Left forelimb (tissue), 1 donor: ENCODE measurements at regions not wholly inside any gene's neighbourhood (a gene's known extent, or its start where the extent isn't known, plus 50 kb on each side); places are given as distances from the start of the nearest gene placed in this dataset.

Source experiments
- DNase-seq: peaks from one replicate; pipeline ENCODE4 v3.0.0-alpha.2; 2018; ENCODE audit warnings: low spot score

GRCh38 chr2:221102896-221103688 lies 469.0 kb downstream of the EPHA4 start:
- no peak for DNase-seq

DNA sequence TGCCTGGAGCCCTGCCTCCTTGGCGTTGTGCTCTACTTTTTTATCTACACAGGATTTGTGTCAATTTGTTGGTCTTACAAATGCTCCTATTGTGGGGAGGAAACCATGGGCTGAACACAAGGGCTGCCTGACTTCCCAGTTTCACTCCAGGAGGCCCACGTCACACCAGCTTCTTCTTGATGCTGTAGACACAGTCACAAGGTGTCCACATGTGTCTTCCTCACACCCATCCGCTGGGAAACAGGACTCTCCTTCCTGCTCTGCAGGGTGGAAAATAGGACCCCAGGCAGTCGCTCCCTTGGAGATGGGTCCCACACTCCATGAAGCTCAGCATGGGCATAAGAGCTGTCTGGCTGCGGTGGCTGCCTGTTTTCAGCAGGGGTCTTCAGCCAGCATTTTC lies 468.2 kb downstream of the EPHA4 start:
- DNase-seq: no peak

- DNase-seq: peak; percentile 79
Measured at GRCh38 chr2:221104361-221104811, 467.7 kb downstream of the EPHA4 start.

GRCh38 chr2:221106241-221106640 lies 465.9 kb downstream of the EPHA4 start:
- no peak for DNase-seq

DNA sequence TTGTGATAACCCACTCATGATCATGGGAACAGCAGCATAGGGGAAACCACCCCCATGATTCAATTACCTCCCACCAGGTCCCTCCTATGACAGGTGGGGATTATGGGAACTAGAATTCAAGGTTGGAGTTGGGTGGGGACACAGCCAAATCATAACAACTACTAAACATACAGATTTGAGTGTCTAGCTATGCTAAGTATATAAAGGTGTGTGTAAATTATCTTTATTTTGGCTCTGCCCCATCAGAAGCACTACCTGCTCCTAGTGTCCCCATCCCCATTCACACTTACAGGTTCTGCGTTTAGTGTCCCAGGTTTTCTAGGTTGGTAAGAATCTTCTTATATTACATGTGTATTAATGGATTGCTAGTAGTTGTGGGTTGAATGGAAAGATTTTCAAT lies 464.7 kb downstream of the EPHA4 start:
- DNase-seq: no peak

- DNase-seq: no peak
Measured at GRCh38 chr2:221109552-221109951, 462.6 kb downstream of the EPHA4 start.

GRCh38 chr2:221111739-221112138 lies 460.4 kb downstream of the EPHA4 start:
- no peak for DNase-seq

DNA sequence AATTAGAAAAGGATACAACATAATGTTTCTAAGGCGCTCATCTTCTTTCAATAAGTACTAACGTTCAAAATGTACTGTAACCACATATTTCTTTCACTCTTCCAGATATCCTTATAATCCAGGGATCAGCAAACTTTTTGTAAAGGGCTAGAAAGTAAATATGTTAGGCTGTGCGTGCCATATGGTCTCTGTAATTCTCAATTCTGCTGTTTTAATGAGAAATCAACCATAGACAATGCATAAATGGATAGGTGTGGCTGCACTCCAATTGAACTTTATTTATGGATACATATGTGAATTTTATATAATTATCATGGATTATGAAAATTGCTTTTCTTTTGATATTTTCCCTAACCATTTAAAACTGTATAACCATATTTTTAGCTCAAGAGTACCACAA lies 459.4 kb downstream of the EPHA4 start:
- DNase-seq: no peak

DNA sequence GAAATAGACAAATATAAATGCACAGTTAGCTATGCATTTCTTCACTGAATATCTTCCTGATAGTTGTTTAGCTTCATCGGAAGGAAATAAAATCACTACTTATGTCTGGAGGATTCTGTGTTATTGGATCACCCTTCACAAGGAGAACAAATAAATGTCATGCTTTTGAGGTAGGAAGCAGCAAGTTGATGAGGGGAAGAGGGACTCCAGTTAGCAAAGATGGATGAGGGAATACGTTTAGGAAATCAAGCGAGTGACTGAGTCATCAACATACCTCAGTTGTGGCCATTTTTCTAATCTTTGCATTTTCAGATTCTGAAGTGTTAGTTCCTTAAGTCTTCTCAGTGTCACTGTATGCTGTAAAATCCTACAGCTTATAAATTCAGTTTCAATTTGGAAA lies 456.2 kb downstream of the EPHA4 start:
- DNase-seq: no peak

DNA sequence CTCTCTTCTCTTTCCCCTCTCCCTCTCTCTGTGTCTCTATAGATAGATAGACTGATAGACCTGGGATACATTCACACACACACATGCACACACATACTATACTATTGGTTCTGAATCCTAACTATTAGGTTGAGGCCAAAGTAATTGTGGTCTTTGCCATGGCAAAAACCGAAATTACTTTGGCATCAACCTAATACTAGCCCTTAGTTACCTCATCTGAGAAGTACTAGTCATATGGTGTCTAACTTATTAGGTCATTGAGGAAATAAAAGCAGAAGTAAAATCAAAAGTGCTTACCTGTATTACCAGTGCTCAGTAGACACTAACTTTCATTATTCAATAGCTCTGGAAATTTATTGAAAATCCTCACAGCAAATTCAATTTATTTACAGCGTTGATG lies 451.5 kb downstream of the EPHA4 start:
- no peak for DNase-seq

- DNase-seq: no peak
Measured at GRCh38 chr2:221123396-221123795, 448.7 kb downstream of the EPHA4 start.

GRCh38 chr2:221124532-221125240 lies 447.4 kb downstream of the EPHA4 start:
- DNase-seq: no peak

DNA sequence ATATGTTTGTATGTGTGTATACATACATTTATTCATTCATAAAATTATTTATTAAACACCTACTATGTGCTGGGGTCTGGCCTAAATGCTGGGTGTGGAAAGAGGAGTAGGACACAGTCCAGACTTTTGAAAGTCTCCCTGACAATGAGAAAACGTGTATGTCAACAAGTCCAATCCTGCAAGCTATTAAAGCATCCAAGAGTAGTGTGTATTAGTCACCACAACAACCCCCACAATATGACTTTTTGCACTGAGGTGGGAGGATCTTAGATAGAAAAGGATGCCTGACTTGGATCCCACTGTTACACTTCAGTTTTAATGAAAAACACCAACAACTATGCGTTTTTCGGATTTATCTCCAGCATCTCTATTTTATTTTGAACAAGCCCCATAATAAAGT lies 446.4 kb downstream of the EPHA4 start:
- DNase-seq: no peak

GRCh38 chr2:221129657-221130056 lies 442.4 kb downstream of the EPHA4 start:
- DNase-seq: no peak

DNA sequence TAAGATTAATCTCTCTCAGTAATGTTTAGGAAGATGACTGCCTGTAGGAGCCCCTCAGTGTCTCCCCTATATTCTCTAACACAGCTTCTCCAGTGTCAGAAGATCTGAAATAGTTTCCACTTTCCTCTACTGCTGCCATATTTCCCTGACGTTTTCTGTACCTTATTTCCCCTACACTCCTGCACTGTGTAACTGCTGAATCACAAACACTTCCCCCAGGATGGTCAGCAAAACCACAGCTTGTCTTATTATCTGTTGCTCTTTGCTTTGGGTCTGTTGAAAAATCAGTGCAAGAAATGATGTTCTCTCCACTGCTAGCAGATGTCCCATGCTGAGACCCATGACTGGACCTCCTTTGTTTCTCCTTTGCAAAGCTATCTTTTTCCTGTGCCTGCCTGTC lies 441.7 kb downstream of the EPHA4 start:
- DNase-seq: no peak

- no peak for DNase-seq
Measured at GRCh38 chr2:221133941-221134340, 438.2 kb downstream of the EPHA4 start.

- DNase-seq: no peak
Measured at GRCh38 chr2:221134718-221135117, 437.4 kb downstream of the EPHA4 start.

DNA sequence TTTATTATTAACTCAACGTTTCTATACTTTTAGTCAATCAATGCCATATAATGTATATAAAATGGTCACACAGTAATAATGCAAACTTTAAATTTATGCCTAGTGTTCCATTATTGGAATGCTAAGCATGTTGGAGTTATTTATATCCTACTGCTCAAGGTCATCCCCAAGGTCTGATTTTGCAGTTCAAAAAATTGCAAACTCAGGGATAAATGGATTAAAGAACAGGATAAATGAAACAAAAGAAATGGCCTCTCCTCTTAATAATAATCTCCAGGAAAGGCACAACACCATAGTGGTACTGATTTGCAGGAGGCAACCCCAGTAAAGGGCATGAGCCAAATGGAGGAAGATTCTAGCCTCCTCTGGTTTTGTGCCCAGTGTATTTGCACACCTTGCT lies 436.4 kb downstream of the EPHA4 start:
- DNase-seq: no peak

- no peak for DNase-seq
Measured at GRCh38 chr2:221137385-221137784, 434.7 kb downstream of the EPHA4 start.

- no peak for DNase-seq
Measured at GRCh38 chr2:221142341-221142740, 429.8 kb downstream of the EPHA4 start.

DNA sequence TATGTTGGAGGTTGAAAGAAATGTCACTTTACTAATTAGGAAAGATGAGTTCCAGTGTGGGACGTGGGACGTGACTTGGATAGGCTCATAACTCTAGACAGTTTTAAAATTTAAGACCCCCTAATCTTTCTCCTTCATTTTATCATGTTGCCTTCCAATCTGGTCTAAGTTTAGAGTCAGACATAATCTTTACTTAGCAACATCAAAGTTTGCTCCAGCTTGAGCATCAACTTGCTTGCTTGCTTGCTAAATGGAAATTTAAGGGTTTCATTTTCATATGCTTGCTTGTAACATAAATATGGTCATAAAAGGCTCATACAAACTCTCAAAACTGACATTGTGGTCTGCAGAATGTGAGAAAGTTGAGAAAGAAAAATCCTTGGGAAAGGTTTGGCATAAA lies 428.9 kb downstream of the EPHA4 start:
- DNase-seq: no peak

- DNase-seq: no peak
Measured at GRCh38 chr2:221144909-221145308, 427.2 kb downstream of the EPHA4 start.

- no peak for DNase-seq
Measured at GRCh38 chr2:221145396-221145795, 426.7 kb downstream of the EPHA4 start.

- DNase-seq: no peak
Measured at GRCh38 chr2:221153226-221153625, 418.9 kb downstream of the EPHA4 start.
